ENCODE measurements at regions not wholly inside any gene's neighbourhood (a gene's known extent, or its start where the extent isn't known, plus 50 kb on each side); places are given as distances from the start of the nearest gene placed in this dataset.

DNA sequence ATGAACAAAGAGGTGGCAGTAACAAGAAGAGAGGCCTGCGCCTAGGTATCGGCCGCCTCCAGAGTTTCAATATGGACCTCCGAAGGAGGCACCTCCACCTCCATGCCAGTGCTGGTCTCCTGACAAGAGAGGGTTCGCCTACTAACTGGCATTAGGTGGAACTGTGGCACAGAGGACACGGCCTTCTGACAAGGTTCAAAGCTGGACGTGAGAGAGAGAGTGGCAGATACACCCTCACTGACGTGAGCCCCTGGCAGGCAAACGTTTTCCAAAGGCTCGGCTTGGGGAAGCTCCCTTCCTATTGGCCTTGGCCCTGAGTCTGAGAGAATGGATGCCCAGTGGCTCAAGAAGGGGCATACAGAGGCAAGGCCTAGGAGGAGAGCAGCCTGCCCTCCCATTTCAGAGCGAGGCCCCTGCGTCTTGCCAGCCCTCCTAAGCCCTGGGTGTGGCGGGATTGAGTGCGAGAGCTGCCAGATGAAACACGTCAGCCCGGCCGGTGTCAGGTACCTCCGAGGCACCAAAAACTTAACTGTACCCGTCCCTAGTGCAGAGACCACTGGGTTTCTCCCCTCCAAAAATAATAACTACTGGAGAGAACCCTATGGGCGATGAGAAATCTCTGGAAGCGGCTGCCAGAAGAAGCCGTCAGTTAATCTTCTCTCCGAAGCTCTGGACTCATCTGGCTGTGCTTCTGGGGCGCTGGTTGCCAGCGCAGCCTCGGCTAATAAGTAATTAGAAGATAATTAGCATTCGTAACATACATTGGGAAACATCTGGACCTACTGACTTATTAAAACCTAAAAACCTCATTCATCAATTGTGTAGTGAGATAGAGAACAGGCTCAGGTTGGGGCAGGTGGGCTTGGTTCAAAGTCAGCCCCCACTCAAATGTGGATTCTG lies 283.6 kb downstream of the NPHP4 start:
- no peak overlapping the region for H2AFZ ChIP-seq (ENCODE audit: low read depth, low read length)
- TF ChIP-seq, protein P1, sequence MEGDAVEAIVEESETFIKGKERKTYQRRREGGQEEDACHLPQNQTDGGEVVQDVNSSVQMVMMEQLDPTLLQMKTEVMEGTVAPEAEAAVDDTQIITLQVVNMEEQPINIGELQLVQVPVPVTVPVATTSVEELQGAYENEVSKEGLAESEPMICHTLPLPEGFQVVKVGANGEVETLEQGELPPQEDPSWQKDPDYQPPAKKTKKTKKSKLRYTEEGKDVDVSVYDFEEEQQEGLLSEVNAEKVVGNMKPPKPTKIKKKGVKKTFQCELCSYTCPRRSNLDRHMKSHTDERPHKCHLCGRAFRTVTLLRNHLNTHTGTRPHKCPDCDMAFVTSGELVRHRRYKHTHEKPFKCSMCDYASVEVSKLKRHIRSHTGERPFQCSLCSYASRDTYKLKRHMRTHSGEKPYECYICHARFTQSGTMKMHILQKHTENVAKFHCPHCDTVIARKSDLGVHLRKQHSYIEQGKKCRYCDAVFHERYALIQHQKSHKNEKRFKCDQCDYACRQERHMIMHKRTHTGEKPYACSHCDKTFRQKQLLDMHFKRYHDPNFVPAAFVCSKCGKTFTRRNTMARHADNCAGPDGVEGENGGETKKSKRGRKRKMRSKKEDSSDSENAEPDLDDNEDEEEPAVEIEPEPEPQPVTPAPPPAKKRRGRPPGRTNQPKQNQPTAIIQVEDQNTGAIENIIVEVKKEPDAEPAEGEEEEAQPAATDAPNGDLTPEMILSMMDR (IDR thresholded peaks at IDR 0.05; ENCODE audit: poor library complexity, severe bottlenecking): no peak
- TF ChIP-seq MXI1 (conservative IDR thresholded peaks at IDR 0.05; ENCODE audit: poor library complexity, severe bottlenecking) (no peak), POLR2AphosphoS5 (IDR thresholded peaks at IDR 0.05) (no peak), RAD21 (conservative IDR thresholded peaks at IDR 0.05) (no peak)
- TF ChIP-seq, protein P2, sequence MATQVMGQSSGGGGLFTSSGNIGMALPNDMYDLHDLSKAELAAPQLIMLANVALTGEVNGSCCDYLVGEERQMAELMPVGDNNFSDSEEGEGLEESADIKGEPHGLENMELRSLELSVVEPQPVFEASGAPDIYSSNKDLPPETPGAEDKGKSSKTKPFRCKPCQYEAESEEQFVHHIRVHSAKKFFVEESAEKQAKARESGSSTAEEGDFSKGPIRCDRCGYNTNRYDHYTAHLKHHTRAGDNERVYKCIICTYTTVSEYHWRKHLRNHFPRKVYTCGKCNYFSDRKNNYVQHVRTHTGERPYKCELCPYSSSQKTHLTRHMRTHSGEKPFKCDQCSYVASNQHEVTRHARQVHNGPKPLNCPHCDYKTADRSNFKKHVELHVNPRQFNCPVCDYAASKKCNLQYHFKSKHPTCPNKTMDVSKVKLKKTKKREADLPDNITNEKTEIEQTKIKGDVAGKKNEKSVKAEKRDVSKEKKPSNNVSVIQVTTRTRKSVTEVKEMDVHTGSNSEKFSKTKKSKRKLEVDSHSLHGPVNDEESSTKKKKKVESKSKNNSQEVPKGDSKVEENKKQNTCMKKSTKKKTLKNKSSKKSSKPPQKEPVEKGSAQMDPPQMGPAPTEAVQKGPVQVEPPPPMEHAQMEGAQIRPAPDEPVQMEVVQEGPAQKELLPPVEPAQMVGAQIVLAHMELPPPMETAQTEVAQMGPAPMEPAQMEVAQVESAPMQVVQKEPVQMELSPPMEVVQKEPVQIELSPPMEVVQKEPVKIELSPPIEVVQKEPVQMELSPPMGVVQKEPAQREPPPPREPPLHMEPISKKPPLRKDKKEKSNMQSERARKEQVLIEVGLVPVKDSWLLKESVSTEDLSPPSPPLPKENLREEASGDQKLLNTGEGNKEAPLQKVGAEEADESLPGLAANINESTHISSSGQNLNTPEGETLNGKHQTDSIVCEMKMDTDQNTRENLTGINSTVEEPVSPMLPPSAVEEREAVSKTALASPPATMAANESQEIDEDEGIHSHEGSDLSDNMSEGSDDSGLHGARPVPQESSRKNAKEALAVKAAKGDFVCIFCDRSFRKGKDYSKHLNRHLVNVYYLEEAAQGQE (IDR thresholded peaks at IDR 0.05; ENCODE audit: borderline replicate concordance): no peak
- no peaks in the 10 kb centered on the region for H3K36me3 ChIP-seq (ENCODE audit: insufficient read depth, low read length)
- no peak overlapping the region for H3K4me3 ChIP-seq (ENCODE audit: low read length)
- H3K9me2 ChIP-seq (ENCODE audit: insufficient read depth, low read length): no peaks in the 10 kb centered on the region
- H3K9me3 ChIP-seq (ENCODE audit: low read length): no peaks in the 10 kb centered on the region
- H3F3A ChIP-seq (ENCODE audit: insufficient read depth, low read length, poor library complexity, severe bottlenecking): no peaks in the 10 kb centered on the region
- no peak overlapping the region for H3K27ac ChIP-seq (ENCODE audit: low read length)
- H3K79me2 ChIP-seq (replicated peaks; ENCODE audit: insufficient read depth, low read length): no peaks in the 10 kb centered on the region
- no peaks in the 10 kb centered on the region for H3K27me3 ChIP-seq (ENCODE audit: insufficient read depth, low read depth, low read length)
- H3K4me2 ChIP-seq (ENCODE audit: low read length): no peak overlapping the region
- H3K9ac ChIP-seq (ENCODE audit: low read length): no peak overlapping the region
- H4K20me1 ChIP-seq (ENCODE audit: insufficient read depth): no peaks in the 10 kb centered on the region

DNA sequence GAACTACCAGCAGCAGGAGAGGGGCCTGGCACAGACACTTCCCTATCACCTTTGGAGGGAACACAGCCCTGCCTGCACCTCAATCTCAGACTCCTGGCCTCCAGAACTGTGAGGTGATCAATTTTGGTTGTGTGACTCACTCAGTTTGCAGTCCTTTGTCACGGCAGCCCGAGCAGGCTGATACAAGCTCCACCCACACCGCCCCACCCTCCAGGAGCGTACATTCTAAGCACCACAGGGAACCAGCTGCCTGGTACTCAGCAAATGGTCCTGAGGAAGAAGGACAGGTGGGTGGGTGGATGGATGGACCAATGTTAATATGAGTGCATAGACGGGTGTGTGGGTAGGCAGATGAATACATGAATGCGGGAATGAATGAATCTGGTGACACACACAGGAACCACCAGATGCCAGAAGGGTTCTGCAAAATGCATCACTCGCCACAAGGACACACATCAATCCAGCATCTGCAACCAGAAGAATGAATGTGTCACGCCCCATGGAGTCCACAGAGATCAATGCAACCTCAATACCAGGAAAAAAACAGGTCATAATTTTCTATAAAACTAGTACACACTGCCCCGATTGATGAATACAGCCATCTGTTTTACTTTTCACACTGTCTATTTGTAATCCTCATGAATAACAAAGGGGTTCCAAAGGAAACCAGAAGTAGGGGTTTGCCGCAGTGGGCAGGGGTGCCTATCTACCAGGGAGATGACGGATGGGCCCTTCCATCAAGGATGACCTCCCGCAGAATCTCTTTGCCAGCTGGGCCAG lies 284.5 kb downstream of the NPHP4 start:
- H3K9me2 ChIP-seq (ENCODE audit: insufficient read depth, low read length): no peaks in the 10 kb centered on the region
- H3K79me2 ChIP-seq (replicated peaks; ENCODE audit: insufficient read depth, low read length): no peaks in the 10 kb centered on the region
- no peaks in the 10 kb centered on the region for H3K9me3 ChIP-seq (ENCODE audit: low read length)
- no peak overlapping the region for H3K4me2 ChIP-seq (ENCODE audit: low read length)
- H3K4me3 ChIP-seq (ENCODE audit: low read length): no peak overlapping the region
- no peaks in the 10 kb centered on the region for H4K20me1 ChIP-seq (ENCODE audit: insufficient read depth)
- H2AFZ ChIP-seq (ENCODE audit: low read depth, low read length): no peak overlapping the region
- no peaks in the 10 kb centered on the region for H3K36me3 ChIP-seq (ENCODE audit: insufficient read depth, low read length)
- H3F3A ChIP-seq (ENCODE audit: insufficient read depth, low read length, poor library complexity, severe bottlenecking): no peaks in the 10 kb centered on the region
- no peak overlapping the region for H3K9ac ChIP-seq (ENCODE audit: low read length)
- H3K27me3 ChIP-seq (ENCODE audit: insufficient read depth, low read depth, low read length): no peaks in the 10 kb centered on the region
- TF ChIP-seq EP300 (conservative IDR thresholded peaks at IDR 0.05; ENCODE audit: poor library complexity, severe bottlenecking) (no peak), POLR2AphosphoS5 (IDR thresholded peaks at IDR 0.05) (no peak), RAD21 (conservative IDR thresholded peaks at IDR 0.05) (no peak), SMC3 (conservative IDR thresholded peaks at IDR 0.05; ENCODE audit: poor library complexity) (no peak), MXI1 (conservative IDR thresholded peaks at IDR 0.05; ENCODE audit: poor library complexity, severe bottlenecking) (no peak), EZH2 (IDR thresholded peaks at IDR 0.05; ENCODE audit: borderline replicate concordance, insufficient read depth, low read length, poor library complexity, severe bottlenecking) (no peak), TAF1 (IDR thresholded peaks at IDR 0.05; ENCODE audit: low read depth) (no peak)
- TF ChIP-seq, protein P1 (IDR thresholded peaks at IDR 0.05; ENCODE audit: poor library complexity, severe bottlenecking): no peak
- TF ChIP-seq, protein P2 (IDR thresholded peaks at IDR 0.05; ENCODE audit: borderline replicate concordance): no peak
- no peak overlapping the region for H3K27ac ChIP-seq (ENCODE audit: low read length)
